RCC 7860 (cell line): ENCODE measurements at regions not wholly inside any gene's neighbourhood (a gene's known extent, or its start where the extent isn't known, plus 50 kb on each side); places are given as distances from the start of the nearest gene placed in this dataset.

ENCODE experiments used
- DNase-seq: peaks from one replicate; pipeline ENCODE4 v3.0.0-alpha.2; 2015; ENCODE audit warnings: low spot score
- FAIRE-seq: peaks from 2 replicates; lab custom pipeline; 2012; peaks lifted over from hg19 to GRCh38; lab: Jason Lieb, UNC

- FAIRE-seq (no peak), DNase-seq (no peak)
Measured at GRCh38 chr15:39165020-39165706, 415.7 kb upstream of the THBS1 start.

- no peak for FAIRE-seq
- no peak for DNase-seq
Measured at GRCh38 chr15:39167164-39168058, 413.5 kb upstream of the THBS1 start.

GRCh38 chr15:39171944-39172368 lies 408.9 kb upstream of the THBS1 start:
- DNase-seq, result peak; percentile 96
- peak; percentile 91 for FAIRE-seq

DNA sequence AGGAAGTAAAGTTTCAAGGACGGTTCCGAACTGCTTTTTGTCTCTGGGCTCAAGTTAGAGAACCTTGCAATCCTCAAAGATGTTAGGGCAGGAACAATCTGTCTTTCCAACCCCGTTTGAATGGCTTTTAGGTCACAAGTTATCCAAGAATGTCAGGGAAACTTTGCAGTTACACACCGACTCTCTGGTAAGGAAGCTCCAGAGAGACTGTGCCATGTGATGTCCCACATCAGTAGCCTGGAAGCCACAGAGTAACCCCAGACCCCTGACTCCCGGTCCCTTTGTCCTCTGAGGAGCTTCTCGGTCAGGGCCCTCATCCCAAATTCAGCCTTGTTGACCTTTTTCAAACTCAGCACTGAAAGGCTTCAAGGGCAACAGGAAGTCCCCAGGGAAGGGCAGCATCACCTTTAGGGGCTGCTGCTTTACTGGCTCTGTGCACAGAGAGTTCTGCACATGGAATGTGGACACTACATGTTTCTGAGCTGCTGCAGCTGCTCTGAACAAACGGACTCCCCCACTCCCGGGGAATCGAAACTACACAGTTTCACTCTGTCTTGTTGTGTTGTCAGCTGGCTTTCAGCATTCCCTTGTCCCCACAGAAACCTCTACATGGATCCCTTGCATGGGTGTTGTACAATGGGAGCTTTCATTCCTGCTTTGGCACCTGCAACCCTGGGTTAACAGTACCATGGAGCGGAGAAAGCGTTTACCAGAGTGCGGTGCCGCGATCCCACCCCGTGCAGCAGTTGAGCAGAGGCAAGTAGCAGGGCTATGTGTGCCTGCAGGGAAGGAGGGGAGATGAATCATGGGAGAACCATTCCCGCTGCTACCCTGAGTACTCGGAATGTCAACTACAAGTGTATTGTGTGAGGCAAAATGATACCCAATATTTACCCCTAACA lies 408.2 kb upstream of the THBS1 start:
- no peak for FAIRE-seq
- peak; percentile 25 for DNase-seq

GRCh38 chr15:39173426-39173825 lies 407.5 kb upstream of the THBS1 start:
- no peak for FAIRE-seq
- no peak for DNase-seq

GRCh38 chr15:39174332-39174731 lies 406.5 kb upstream of the THBS1 start:
- FAIRE-seq (no peak), DNase-seq (no peak)

DNA sequence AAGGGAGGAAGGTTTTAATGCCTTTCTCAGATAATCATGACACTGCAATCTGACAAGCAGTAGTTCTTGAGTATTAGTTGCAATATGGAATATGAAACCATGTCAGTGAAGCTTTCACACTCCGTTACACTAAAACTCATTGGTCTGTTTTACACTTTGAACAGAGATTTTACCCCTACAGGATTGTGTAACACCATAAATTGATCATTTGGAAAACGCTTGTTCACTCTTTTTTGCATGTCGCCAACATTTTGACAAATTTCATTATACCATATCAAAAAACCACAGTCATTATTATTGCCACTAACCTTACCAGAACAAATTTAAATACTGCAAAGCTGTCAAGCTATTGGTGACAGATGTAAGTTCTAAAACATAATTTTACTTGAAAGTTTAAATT lies 404.8 kb upstream of the THBS1 start:
- no peak for FAIRE-seq
- no peak for DNase-seq

DNA sequence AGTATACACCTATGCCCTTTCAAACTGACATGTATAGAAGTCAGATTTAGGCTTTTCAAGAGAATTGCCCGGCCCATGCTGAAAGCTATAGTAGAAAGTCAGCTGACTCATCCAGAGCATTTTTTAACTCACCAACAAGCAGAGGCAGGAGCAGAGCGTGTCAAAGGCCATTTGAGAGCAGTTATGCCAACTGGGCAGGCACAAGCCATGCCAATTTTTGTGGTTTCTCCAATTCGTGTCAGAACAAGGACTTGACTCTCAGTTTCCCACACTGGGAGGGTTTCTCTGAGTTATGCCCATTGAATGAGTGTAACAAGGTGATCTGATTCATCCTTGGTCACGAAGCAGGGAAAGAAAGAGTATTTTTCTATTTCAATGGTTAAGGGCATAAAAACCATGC lies 403.3 kb upstream of the THBS1 start:
- FAIRE-seq, result peak; percentile 95
- DNase-seq, result peak; percentile 88

DNA sequence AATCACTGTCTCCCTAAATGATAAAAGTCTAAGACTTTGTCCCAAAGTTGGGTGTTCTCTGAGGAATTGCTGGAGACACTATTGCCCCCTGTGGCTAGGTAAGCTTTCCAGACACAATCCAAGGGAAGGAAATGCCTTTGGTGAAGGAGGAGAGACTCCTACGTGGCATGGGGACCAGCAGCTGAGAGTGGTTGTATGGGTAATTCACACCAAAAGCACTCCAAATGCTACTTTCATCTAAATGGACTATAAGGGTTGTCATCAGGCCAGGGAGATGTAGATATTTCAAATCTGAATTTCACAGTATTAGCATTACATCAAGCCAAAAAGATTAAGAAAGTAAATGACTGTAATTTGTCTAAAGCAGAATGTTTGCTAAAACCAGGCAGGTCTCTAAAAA lies 400.8 kb upstream of the THBS1 start:
- FAIRE-seq, result no peak
- no peak for DNase-seq

GRCh38 chr15:39180483-39180933 lies 400.4 kb upstream of the THBS1 start:
- DNase-seq (no peak), FAIRE-seq (peak; percentile 73)

DNA sequence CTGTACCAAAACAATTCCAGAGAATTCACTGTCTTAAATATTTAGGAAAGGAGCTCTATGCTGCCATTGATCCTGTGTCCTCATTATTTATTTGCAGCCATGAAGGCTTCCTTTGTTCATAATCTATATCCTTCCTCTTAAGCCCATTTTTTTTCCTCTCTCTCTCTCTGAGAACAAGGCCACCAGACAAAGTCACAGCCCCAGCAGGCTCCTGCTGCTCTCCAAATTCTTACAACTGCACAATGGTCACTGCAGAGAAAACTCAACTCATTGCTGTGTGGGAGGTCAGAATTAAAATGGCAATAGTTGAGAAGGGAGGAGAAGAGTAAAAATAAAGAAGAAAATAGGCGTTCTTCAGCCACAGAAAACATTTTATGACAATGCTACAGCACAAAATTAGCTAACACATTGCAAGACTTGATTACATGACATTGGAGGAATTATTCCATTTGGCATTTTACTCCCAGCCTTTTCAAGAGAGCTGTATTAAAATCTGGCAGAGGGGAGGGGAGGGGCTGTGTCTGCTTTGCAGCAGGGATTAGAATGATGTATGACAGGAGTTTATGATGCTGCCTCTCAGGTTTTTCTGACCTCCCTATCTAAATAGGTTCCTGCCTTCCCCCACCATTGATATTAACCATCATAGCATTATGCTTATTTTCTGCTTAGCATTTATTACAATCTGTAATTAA lies 399.7 kb upstream of the THBS1 start:
- FAIRE-seq (no peak), DNase-seq (no peak)

DNA sequence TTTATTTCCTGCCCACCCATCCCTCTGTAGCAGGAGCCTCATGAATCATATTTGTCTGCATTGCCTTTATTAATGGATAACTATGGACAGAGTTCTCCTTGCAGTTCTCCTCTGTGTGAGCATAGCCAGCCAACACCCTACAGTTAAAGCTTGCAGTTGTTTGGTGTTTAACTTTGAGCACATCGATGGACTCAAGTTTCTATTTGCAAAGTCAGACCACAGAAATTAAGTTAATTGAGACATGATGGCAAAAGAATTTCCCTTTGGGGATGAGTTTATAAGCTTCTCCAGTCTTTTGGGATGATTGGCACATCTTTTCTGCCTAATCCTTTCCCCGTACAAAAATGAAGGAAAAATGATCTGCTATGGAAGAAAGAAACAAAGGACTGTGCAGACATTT lies 398.9 kb upstream of the THBS1 start:
- peak; percentile 65 for DNase-seq
- FAIRE-seq, result peak; percentile 91

DNA sequence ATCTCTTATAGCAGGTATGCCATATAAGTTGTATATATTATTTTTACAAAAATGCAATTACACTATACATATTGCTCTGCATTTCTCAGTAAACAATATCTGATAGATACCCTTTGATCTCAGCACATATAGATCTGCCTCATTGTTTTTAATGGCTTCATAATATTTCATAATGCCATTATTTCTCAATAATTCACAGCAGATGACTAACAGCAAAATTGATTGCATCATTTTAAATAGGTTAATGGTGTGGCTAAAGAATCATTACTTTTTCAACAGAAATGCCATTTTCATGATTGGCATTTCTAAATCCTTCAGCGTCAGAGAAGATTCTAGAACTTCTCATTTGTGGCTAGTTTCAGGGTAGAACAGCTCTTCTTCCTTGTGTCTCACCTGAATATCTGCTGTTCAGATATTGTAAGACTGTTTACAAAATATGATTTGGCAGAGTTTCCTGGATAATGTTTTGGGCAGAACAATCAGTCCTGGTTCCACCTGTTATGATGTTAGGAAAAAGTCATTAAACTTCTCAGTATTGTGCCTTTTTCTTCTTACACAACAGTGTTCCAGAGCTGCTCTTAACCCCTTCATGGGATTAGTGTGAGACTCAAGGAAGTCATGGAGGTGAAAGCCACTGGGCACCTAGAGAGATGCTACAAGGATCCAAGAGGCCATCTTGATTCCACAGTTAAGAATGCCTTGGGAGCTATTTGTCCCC lies 397.6 kb upstream of the THBS1 start:
- DNase-seq, result no peak
- FAIRE-seq, result no peak

GRCh38 chr15:39184701-39185390 lies 396.0 kb upstream of the THBS1 start:
- DNase-seq, result peak; percentile 18
- no peak for FAIRE-seq

DNA sequence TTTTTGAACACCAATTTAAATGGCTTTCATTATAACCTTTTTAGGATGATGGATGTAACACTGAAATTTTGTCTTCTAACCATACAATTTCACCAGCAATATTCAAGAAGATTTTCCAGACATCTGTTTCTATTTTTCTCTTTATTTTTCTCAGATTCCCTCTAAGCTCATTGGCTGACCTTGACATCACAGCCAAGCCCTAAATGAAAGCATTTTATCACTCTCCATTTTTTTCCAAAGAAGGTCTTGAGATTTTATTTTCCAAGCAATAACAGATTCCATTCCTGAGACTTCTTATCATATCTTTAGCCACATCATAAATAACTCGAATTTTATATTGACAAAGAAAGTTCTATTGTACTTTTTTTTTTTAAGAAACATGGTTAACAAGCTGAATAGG lies 392.6 kb upstream of the THBS1 start:
- FAIRE-seq, result no peak
- DNase-seq, result no peak

DNA sequence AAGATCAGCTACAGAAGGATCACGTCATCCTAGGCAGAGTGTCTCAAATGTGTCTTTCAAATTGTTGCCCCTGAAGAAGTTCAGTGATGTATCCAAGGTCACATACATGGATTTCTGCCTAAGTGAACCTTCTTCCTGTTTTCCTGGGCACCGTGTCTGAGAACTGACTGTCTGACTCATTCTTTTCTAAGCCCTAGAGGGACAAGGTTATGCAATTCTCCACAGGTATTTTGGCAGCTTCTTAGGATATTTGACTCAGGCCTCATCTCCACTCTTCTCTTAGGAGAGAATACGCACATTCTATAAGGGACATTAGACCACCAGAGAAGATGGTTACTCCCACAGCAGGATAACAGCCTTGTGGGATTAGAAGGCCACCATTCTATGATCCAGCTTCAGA lies 391.9 kb upstream of the THBS1 start:
- DNase-seq, result peak; percentile 93
- FAIRE-seq, result peak; percentile 87

- peak; percentile 83 for DNase-seq
Measured at GRCh38 chr15:39191871-39192291, 389.0 kb upstream of the THBS1 start.

GRCh38 chr15:39192351-39192750 lies 388.5 kb upstream of the THBS1 start:
- peak; percentile 85 for FAIRE-seq
- peak; percentile 56 for DNase-seq

More at GRCh38 chr15:39191871-39192291, 389.0 kb upstream of the THBS1 start:
- peak; percentile 83 for FAIRE-seq

GRCh38 chr15:39192979-39193560 lies 387.8 kb upstream of the THBS1 start:
- no peak for FAIRE-seq
- no peak for DNase-seq
